Superior temporal gyrus (tissue), 1 donor: ENCODE measurements at regions not wholly inside any gene's neighbourhood (a gene's known extent, or its start where the extent isn't known, plus 50 kb on each side); places are given as distances from the start of the nearest gene placed in this dataset.

ENCODE experiments used
- DNase-seq: peaks from one replicate; pipeline ENCODE4 v3.0.0-alpha.2; 2016; ENCODE audit errors: extremely low spot score

DNA sequence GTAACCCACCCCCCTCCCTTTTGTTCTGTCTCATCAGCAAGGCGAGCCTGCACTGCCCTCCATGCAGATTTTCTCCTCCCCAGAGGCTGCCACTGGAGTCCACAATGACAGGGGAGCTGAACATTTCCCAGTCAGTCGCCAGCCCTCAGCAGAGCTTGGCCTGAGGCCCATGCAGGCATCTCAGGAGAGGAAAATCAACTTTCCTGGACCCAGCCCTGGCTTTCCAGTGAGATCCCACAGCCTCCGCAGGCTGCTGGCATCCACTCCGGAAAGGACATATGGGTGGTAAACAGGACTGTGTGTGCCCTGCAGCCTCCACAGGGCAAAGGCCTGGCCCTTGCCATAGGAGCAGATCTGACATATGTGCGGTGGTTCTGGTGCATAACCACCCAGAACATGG is 253.8 kb downstream of the TNS1 start:
- DNase-seq = no peak

DNA sequence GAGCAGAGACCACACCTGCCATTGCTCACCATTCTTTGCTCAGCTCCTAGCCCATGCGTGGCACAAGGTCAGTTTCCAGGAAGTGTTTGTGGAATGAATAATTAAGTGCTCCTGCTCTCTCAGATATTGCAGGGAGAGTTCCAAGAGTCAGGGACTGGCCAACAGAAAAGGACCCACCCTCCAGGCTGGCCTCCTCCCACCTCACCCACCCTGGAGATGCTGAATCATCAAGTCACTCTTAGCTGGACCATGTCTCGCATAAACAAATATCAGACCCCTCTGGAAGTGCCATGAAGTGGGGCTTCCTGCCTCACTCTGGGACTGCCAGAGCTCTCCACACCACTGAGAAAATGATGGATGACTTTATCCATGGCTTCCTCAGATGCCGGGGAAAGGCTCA is 256.0 kb downstream of the TNS1 start:
- DNase-seq = no peak

DNA sequence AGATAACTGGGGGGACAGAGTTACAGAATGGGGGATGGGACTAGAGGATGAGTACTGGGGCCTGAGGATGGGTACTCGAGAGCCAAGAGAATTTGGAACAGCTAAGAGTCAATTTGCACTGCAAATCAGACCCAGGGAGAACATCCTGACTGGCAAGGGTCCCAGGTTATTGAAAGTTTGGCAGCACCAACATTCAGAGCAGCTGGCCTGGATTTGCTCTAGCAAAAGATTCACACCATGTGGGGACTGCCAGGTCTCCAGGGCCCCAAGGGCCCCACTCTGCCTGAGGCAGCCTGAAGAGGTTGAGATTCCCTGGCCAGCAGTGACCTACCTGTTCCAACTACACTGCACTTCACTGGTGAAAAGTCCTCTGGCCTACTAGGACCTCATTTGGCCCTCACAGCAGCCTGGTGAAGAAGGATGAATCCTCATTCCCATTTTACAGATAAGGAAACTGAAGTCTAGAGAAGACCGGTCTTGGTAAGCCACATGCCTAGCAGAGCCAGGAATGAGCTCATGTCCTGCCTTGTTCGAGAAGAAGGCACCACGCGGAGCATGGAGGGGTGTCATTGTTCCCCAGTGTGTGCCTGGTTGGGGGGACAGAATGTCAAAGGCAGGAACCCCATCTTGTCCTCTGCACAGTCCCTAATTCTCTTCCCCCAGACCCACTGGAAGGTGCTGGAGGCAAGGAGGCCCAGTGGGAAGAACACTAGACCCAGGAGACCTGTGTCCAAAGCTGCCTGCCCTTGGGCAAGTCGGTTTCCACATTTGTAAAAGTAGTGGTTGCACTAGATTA is 258.6 kb downstream of the TNS1 start:
- peak; percentile 48 for DNase-seq

DNA sequence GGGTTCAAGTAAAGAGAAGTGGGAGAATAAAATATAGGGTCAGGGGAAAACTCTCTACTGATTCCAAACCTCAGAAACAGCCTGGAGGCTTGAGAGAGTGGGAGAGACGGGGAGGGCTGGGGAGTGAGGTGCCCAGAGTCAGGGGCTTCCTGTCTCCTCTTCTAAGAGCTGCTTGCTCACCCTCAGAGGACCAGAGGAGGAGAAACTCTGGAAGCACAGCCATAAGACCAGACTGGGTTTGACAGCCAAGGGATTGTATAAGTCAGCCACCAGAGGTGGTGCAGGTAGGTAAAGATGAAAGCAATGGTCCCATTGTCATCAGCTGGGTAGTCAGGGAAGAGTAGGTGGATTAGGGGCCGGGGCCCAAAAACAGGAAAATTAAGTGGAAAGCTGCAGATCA is 259.4 kb downstream of the TNS1 start:
- DNase-seq = no peak

DNA sequence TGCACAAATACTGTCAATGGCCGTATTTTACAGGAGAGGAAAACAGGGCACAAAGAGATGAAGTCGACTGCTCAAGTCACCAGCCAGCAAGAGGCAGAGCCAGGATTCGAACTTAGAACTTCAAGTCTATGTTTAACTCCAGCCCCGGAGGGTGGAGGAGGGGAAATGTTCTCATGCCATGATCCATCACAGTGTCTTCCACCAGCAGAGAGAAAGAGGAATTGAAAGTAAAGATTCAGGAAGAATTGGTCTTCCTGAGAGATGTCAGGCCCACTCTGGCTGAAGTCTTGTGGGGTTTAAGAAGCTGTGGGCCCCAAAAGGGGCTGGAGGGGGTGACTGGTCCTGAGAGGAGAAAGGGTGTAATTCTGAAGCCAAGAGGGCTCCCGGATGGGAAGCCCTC is 260.0 kb downstream of the TNS1 start:
- DNase-seq = no peak

DNA sequence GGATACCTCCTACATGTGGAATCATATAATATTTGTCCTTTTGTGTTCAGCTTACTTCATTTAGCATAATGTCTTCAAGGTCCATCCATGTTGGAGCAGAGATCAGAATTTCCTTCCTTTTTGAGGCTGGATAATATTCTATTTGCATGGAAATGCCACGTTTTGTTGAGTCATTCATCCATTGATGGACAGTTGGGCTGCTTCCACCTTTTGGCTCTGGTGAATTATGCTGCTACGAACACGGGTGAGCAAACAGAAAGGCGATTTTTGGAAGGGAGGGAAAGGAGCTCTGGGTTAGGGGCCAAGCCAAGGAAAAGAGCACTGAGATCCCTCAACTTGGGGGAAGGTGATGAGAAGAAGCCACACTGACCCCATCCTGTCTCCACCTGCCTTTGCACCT is 260.5 kb downstream of the TNS1 start:
- DNase-seq = no peak

DNA sequence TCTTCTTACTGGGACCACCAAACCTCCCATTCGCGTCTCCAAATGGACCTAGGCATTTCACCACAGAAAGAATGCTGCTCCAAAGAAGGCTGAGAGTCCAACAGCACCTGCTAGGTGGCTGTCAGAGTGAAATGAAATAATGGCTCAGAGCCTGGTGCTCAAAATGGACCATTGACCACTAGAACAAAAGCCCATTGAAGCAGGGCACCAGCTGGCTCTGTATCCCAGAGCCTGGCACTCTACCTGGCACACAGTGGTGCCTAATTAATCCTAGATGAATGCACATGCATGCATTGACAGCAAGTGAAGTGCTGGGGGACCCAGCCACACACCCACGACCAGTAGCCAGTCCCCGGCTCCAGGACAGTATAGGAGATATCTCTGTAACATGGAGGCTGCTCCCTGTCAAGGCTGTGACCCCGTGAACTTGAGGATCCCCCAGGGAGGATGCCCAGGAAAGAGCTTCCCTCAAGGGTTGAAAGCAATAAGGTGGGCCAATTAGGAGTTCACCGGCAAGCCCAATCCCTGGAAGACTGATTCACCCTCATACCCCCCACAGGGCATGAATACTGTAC is 261.3 kb downstream of the TNS1 start:
- DNase-seq = peak; percentile 69

DNA sequence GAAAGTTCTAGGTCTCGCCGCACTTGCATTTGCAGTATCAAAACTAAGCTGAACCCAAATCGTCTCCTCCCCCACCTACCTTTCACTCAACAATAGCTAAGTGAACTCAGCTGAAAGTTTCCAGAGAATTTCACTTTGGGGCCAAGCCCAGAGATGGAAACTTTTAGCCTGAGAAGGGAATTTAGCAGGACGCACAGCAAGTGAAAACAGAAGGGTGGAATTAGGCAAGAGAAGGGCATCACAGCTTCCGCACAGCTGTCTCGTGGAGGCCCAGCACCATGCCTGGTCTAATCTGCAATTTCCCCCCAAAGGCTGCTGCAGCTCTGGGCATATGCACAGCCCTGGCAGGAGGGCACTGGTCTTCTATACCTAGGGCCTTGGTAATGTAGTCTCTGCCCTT is 262.0 kb downstream of the TNS1 start:
- DNase-seq = no peak

DNA sequence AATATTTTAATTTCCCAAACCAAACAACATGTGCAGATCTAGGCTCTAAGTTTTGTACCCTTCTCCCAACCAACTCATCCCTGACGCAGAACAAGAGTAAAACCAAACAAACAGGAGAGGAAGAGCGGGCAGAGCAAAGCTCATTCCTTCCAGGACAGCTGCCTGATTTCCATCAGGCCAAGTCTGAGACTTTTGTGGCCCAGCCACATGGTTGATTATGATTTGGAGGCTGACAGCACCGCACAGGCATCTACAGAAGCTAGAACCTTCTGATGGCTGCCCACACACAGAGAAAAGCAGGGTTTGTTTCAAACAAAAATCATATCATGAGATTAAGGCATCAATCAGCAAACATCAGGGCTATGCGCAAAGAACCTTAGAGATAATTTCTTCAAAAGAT is 262.6 kb downstream of the TNS1 start:
- DNase-seq = no peak

DNA sequence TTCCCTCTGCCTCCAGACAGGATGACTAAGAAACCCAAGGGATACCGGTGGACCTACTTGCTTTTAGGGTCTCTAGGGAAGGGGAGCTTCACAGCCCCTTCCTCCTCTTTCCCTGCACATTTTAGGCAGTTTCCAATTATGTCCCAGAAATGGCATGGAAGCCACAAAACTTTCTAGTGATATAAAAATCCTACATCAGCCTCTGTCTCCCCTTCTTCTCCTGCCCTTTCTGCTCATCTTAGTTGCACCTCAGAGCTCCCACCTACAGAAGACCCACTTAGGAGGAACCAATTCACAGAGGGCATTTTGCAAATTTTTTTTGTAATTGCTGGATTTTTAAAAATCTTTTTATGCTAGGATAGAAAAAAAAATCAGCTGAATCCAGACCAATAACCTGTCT is 263.1 kb downstream of the TNS1 start:
- DNase-seq = no peak

DNA sequence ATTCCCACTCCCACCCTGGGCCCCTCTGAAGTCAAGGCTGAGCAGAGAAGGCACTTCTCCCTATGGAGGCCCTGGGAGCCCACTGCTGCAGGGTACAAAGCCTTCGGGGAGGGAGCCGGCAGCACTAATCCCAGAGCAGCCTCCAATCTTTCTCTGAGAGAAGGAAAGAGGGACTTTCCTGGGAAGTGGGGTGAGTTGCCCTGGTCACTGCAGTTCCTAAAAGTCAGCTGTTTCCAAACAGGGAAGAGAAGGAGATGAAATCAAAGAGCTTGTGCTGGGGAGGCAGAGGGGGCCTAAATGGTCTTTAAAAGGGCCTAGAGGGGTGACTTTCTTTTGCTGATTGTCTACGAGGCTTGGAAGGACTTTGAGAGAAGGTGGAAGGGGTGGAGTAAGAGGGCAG is 264.7 kb downstream of the TNS1 start:
- no peak for DNase-seq

DNA sequence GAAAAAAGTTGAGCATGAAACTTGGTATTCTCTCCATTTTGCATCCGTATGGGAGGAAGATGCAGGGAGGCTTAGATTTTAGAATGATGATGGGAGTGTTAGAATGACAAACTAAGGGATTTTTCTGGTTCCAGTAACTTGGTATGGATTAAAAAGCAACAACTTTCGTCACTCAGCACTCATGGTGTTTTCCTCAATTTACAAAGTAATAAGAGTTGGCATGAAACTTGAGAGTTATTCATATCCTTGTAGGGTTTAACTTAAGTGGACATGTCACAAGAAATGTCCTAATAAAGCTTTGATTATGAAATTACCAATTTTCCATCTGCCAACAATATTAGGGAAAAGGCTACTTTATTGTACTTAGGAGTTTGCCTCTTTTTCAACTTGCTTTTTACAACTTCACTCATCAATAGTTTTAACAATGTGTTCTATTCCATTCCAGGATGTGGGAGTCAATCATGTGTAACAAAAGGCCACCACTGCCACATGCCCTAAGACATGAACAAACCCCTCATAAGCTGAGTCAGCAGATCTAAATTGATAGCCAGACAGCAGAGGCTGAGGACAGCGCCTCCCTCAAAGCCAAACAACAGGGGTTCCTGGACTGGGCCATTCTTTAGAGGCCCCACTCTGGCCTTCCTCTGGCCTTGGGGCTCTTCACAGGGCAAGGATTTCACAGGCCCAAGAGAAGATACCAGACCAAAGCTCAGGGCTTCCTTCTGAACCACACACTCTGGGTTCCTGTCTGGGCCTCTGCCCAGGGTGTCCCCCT is 265.8 kb downstream of the TNS1 start:
- DNase-seq = no peak

DNA sequence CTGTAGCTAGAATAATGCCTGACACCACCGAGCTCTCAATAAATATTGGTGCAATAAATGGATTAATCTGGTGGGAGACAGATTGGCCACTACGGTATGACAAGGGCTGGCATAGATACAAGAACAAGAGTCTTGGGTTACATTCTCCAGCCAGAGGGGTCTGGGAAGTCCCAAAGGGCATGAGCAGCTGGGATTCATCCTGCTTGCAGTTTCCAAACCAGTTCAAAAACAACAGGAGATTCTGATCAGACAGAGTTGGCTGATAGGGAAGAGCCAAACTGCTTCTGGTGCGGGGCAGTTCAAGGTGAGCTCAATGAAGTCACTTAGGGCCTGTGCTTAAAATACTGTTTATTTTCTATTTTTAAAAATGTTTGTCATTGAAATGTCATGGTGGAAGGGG is 266.9 kb downstream of the TNS1 start:
- DNase-seq = no peak

DNA sequence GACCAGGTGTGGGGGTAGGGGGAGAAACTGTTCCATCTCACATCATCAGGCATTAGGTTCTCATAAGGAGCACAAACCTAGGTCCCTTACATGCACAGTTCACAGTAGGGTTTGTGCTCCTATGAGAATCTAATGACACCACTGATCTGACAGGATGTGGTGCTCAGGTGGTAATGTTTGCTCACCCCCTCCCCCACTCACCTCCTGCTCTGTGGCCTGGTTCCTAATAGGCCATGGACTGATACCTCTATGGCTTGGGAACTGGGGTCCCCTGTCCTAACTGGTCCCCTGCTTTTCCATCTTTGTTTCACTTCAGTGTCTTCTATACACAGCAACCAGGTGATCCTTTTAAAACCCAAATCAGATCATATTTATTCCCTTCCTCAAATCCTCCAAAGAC is 267.8 kb downstream of the TNS1 start:
- no peak for DNase-seq

DNA sequence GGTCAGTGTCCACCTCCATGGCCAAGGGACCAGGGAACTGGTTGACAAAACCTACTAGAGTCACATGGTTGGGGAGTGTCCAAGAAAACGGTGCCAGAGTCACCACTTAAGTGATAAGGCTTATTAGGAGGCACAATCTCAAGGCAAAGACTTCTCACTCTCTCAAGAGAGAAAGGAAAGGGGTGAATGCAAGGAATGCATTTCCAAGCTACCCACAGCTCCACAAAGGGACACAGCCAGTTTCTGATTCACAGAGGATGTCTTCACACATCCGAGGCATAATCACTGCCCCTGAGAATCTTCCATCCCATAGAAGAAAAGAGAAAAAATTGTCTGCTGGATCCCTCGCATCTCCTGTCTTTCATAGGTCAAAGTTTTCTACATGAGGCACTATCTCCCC is 269.3 kb downstream of the TNS1 start:
- no peak for DNase-seq

DNA sequence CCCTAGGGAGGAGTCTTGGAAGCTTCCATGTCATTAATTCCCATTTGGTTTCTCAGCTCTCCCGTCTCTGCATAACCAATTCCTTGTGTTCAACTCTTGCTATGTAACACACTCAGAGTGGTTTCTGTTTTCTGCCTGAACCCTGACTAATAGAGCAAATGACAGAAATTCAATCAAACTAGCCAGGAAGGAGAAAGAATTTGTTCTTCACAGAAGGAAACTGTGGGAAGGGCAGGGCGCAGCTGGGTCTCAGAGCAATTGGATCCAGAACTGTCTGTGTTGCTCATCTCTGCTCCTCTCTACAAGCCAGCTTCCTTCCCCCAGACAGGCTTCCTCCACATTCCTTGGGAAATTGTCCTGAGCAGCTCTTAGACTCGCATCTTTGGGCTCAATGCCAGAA is 269.8 kb downstream of the TNS1 start:
- no peak for DNase-seq

DNA sequence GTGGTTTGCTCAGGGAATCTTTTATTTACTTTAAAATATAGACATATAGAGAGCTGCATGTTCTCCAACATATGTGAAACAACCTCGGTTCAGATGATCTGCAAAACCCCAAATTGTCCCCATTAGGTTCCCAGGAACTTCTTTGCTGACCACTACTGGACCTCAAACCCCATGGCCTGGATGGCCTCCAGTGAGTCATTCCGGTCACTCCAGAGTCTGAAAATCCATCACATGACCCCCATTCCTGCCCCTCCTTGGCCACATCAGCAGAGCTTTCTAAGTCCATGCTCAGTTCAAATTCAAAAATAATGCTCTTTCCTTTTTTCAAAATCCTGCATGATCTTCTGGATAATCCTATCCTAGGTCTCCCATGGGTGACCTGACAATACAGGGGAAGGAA is 271.0 kb downstream of the TNS1 start:
- DNase-seq = no peak

DNA sequence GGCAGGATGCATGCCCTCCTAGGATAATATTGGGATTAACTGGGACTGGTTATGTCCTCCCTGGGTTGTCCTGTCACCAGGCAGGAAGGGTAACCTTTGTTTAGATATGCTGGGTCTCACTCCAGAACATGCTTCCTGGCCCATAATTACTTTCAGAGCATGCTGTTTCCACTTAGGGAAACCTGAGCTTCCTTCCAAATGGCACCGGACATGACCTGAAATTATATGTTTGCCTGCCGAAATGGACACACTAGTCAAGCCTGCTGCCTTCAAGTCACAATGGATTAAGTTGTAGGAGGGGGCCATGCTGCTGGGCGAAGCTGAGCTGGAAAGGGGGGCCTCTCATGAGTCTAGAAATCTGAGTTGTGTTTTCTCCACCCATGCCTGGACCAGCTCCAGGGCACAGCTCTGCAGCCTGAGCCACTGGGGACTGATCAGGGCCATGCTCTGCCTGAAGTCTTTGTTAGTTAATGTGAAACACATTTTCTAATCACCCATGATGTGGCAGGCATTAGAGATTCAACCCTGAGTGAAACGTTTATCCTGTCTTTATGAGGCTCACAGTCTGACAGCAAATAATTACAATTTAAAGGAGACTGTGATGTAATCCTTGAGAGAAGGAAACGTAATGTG is 273.3 kb downstream of the TNS1 start:
- no peak for DNase-seq

DNA sequence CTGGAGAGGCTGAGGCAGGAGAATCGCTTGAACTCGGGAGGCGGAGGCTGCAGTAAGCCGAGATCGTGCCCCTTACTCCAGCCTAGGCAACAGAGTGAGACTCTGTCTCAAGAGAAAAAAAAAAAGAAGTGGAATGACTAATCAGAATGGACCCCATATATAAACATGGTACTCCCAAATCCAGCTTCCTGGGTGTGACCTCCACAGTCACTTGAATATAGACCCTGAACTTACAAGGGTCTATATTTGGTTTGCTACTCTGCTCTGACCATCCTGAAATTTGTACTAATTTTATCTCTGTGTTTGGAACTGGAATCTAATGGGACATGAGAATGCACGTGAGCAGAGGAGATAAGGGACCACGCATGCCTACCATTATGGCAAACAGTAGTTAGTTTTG is 275.0 kb downstream of the TNS1 start:
- DNase-seq = no peak

DNA sequence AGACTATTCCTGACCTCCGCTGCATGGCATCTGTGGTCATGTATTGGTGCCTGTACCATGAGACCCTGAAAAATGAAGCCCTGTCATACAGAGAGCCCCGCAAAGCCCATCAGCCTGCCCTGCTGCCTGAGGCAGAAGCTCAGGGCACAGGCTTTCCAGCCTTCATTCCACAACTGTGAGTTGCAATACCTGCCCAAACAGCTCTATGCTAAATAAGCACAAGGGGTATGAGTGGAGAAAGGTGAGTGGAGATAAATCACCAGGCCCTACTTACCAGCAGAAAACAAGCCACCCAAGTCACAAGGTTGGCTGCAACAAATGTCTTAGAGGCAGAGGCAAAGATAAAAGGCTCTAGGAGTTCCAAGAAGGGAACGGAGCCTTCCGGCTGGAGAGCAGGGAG is 277.4 kb downstream of the TNS1 start:
- no peak for DNase-seq

DNA sequence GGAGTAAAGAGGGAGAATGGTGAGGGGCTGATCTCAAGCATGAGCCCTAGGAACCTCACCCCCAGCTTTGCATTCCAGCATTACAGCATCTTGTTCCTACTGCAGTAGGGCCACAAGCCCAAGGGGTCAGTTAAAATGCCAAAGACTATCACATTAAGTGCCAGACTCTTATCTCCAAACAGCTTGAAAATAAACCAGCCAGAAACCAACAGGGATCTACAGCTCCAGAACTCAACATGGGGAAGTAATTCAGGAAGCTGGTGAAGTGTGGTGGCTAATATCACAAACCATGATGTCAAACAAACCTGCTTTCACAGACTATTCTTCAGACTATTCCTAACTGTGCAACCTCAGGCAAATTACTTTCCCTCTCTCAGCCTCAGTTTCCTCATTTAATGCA is 278.3 kb downstream of the TNS1 start:
- DNase-seq = no peak

DNA sequence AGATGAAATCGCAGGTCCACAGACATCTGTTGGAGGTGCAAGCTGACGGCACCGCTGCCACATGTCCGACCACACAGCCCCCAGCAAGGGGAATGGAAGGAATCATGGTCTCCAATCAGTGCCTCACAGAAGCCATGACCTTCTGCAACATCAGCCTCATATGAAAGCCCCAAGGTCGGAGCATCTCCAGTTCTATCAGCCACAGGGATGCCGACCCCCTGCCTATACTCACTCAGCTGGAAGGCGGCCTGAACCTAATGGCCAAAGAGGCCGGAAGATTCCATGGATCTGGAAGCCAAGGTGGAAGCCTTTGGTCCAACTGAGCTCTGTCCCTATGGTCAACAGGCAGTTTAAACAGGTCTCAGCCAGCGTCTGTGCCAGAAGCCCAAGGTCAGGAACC is 278.8 kb downstream of the TNS1 start:
- DNase-seq = no peak
